ENCODE measurements at regions not wholly inside any gene's neighbourhood (a gene's known extent, or its start where the extent isn't known, plus 50 kb on each side); places are given as distances from the start of the nearest gene placed in this dataset.

DNA sequence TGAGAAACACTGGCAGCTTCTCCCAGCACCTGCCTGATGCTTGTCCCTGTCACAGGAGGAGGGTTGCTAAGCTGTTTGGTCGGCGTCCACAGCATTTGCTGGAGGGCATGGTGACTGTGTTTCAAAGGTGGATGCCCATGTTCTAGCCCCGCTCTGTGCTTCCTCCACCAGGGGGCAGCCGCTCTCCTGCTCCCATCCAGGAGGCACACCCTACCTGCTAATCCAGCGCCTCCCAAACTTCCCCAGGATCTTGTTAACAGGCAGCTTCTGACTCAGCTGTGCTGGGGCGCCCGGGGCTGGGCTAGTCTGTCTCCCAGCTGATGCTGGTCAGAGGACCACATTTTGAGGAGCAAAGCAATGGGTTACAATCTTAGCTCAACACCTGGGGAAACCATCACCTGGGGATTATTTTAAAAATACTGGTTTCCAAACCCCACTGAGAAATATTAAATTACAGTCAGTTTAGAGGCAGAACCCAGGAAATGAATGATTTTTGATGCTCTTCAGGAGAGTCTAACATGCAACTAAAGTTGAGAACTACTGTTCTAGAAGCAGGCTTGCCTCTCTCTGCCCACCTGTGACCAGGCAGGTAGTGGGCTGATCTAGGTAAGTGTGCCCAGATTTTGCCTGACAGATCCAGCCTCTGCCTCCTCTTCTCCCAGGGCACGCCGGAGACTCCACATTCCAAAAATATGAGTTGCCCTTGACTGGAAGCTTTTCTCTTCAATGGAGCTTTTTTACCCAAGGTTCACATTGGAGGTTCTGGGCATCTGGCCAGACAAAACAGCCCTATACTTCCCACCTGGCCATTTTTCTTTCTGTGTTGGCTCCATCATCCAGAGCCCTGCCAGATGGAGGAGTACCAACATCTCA is 92.7 kb upstream of the GPR26 start:
- Mint-ChIP-seq H3K4me1 (ENCODE audit: low read depth) (no peaks in the 10 kb centered on the region), H3K36me3 (ENCODE audit: low read depth) (no peaks in the 10 kb centered on the region), H3K27ac (no peak overlapping the region), H3K27me3 (peaks cover 19% of the 10 kb centered on the region), H3K4me3 (no peak overlapping the region), H3K9me3 (no peaks in the 10 kb centered on the region)
- ATAC-seq (no peak), DNase-seq (peak; percentile 62)
- POLR2A ChIA-PET, result no interaction called here
- intact Hi-C loops (cut with micrococcal nuclease), result no loop called here
- CTCF ChIA-PET, result interaction anchor here (1.0 to 1.6 kb wide), 13 partner anchors 9 to 816 kb away, joined by 3 to 14 read pairs (median 3); no protein-coding TSS in a partner anchor
- TF ChIP-seq CTCF (IDR thresholded peaks at IDR 0.05), result peak; percentile 67

- no peak for TF ChIP-seq CTCF (IDR thresholded peaks at IDR 0.05)
- intact Hi-C loops (cut with micrococcal nuclease), result no loop called here
- DNase-seq (no peak), ATAC-seq (no peak)
- CTCF ChIA-PET, result interaction anchor here (1.0 to 1.6 kb wide), 11 partner anchors 8 to 815 kb away, joined by 3 to 14 read pairs (median 4); no protein-coding TSS in a partner anchor
- POLR2A ChIA-PET, result no interaction called here
- Mint-ChIP-seq H3K27me3 (peaks cover 14% of the 10 kb centered on the region), H3K27ac (no peak overlapping the region), H3K4me1 (ENCODE audit: low read depth) (no peaks in the 10 kb centered on the region), H3K36me3 (ENCODE audit: low read depth) (no peaks in the 10 kb centered on the region), H3K4me3 (no peak overlapping the region), H3K9me3 (no peaks in the 10 kb centered on the region)
Observed at GRCh38 chr10:123574109-123574698, 92.0 kb upstream of the GPR26 start.

DNA sequence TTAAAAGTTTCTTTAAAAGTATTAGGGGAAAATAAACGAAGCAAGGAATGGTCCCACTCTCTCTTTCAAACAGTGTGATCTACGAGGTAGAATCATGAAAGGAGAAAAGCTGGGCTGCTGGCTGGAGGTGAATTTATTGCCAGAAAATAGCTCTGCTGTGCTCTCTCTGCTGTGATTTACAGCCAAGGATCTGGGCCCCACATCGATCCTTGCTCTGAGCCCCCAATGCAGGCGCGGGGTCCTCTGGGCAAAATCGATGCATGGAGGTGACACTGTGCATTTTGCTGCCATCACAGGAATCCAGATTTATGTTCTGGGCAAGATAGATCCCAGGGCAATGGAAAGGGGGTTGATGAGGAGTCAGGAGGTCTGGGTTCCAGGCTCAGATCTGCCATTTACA is 91.0 kb upstream of the GPR26 start:
- H3K27me3 Mint-ChIP-seq, result peaks cover 14% of the 10 kb centered on the region
- no peaks in the 10 kb centered on the region for H3K9me3 Mint-ChIP-seq
- ChIA-PET CTCF (interaction anchor here (0.6 to 1.5 kb wide), 4 partner anchors 9 to 814 kb away, joined by 3 to 4 read pairs (median 4); no protein-coding TSS in a partner anchor), POLR2A (no interaction called here)
- no peak overlapping the region for H3K27ac Mint-ChIP-seq
- H3K36me3 Mint-ChIP-seq (ENCODE audit: low read depth), result no peaks in the 10 kb centered on the region
- DNase-seq, result no peak
- TF ChIP-seq CTCF (IDR thresholded peaks at IDR 0.05), result no peak
- intact Hi-C loops (cut with micrococcal nuclease), result no loop called here
- ATAC-seq, result no peak
- no peaks in the 10 kb centered on the region for H3K4me1 Mint-ChIP-seq (ENCODE audit: low read depth)
- no peak overlapping the region for H3K4me3 Mint-ChIP-seq

GRCh38 chr10:123576706-123577105 is 89.4 kb upstream of the GPR26 start:
- ChIA-PET CTCF (interaction anchor here (0.9 to 1.0 kb wide), 2 partner anchors 16 to 827 kb away, joined by 3 to 4 read pairs; no protein-coding TSS in a partner anchor), POLR2A (no interaction called here)
- Mint-ChIP-seq H3K9me3 (no peaks in the 10 kb centered on the region), H3K36me3 (ENCODE audit: low read depth) (no peaks in the 10 kb centered on the region), H3K4me3 (no peak overlapping the region), H3K4me1 (ENCODE audit: low read depth) (no peaks in the 10 kb centered on the region), H3K27ac (no peak overlapping the region), H3K27me3 (peaks cover 21% of the 10 kb centered on the region)
- ATAC-seq, result no peak
- no peak for DNase-seq
- intact Hi-C loops (cut with micrococcal nuclease), result no loop called here
- no peak for TF ChIP-seq CTCF (IDR thresholded peaks at IDR 0.05)

DNA sequence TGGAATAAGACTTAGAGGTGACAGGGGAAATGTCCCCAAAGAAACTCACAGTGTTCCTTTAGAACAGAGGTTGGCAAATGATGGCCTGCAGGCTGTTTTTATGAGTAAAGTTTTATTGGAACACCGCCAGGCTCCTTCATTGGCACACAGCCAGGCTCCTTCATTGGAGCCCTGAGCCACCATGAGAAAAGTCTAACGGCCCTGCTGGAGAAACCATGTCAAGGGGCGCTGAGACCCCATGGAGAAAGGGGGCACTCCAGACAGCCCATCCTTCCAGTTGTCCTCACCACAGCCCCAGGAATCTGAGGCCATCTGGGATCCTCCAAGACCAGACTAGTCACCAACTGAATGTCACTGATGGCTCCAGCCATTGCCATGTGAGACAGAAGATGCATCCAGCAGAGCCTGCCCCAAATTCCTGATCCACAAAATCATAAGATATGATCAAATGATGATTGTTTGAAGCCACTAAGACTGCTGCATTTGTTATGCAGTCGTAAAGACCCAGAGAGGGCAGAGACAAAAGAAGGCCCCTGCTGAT is 88.2 kb upstream of the GPR26 start:
- TF ChIP-seq CTCF (IDR thresholded peaks at IDR 0.05), result no peak
- no peak overlapping the region for H3K27ac Mint-ChIP-seq
- ChIA-PET POLR2A (no interaction called here), CTCF (no interaction called here)
- H3K36me3 Mint-ChIP-seq (ENCODE audit: low read depth), result no peaks in the 10 kb centered on the region
- intact Hi-C loops (cut with micrococcal nuclease), result no loop called here
- peaks cover 24% of the 10 kb centered on the region for H3K27me3 Mint-ChIP-seq
- H3K9me3 Mint-ChIP-seq, result no peaks in the 10 kb centered on the region
- H3K4me3 Mint-ChIP-seq, result no peak overlapping the region
- no peak for DNase-seq
- ATAC-seq, result no peak
- H3K4me1 Mint-ChIP-seq (ENCODE audit: low read depth), result no peaks in the 10 kb centered on the region
